HG02759 (cell line): ENCODE measurements at regions not wholly inside any gene's neighbourhood (a gene's known extent, or its start where the extent isn't known, plus 50 kb on each side); places are given as distances from the start of the nearest gene placed in this dataset.

Experiments
- ATAC-seq: cut with Tn5 transposase; IDR thresholded peaks from one replicate; pipeline ENCODE4 v1.9.1; 2021; ENCODE audit warnings: mild to moderate bottlenecking, moderate library complexity; ENCODE audit not compliant: unreplicated experiment

GRCh38 chr1:208880433-208881100 is 636.4 kb upstream of the PLXNA2 start:
- ATAC-seq = no peak

GRCh38 chr1:208885060-208885459 is 640.9 kb upstream of the PLXNA2 start:
- ATAC-seq = no peak

- no peak for ATAC-seq
These were observed 641.5 kb upstream of the PLXNA2 start for GRCh38 chr1:208885650-208886049.

- no peak for ATAC-seq
These were observed 644.2 kb upstream of the PLXNA2 start for GRCh38 chr1:208888376-208888775.

- ATAC-seq = no peak
These were observed 648.0 kb upstream of the PLXNA2 start for GRCh38 chr1:208892147-208892546.

GRCh38 chr1:208893251-208893650 is 649.1 kb upstream of the PLXNA2 start:
- no peak for ATAC-seq

- ATAC-seq = no peak
These were observed 651.0 kb upstream of the PLXNA2 start for GRCh38 chr1:208895181-208895580.

GRCh38 chr1:208895820-208896219 is 651.6 kb upstream of the PLXNA2 start:
- ATAC-seq = no peak

GRCh38 chr1:208896768-208897167 is 652.6 kb upstream of the PLXNA2 start:
- no peak for ATAC-seq

GRCh38 chr1:208899438-208899837 is 655.3 kb upstream of the PLXNA2 start:
- no peak for ATAC-seq

- no peak for ATAC-seq
These were observed 659.2 kb upstream of the PLXNA2 start for GRCh38 chr1:208903251-208903905.

GRCh38 chr1:208907790-208908189 is 663.6 kb upstream of the PLXNA2 start:
- ATAC-seq = no peak

- ATAC-seq = no peak
These were observed 665.1 kb upstream of the PLXNA2 start for GRCh38 chr1:208909011-208909984.

GRCh38 chr1:208910161-208910560 is 666.0 kb upstream of the PLXNA2 start:
- no peak for ATAC-seq

GRCh38 chr1:208917281-208917680 is 666.2 kb upstream of the CAMK1G start:
- ATAC-seq = no peak

GRCh38 chr1:208917723-208918122 is 665.8 kb upstream of the CAMK1G start:
- no peak for ATAC-seq

GRCh38 chr1:208918160-208918559 is 665.4 kb upstream of the CAMK1G start:
- ATAC-seq = no peak

GRCh38 chr1:208919371-208919770 is 664.1 kb upstream of the CAMK1G start:
- no peak for ATAC-seq

- ATAC-seq = no peak
These were observed 662.3 kb upstream of the CAMK1G start for GRCh38 chr1:208921259-208921658.

- ATAC-seq = no peak
These were observed 660.1 kb upstream of the CAMK1G start for GRCh38 chr1:208923456-208923855.

GRCh38 chr1:208923946-208924720 is 659.4 kb upstream of the CAMK1G start:
- ATAC-seq = no peak
